AG20443 (cell line): ENCODE measurements at regions not wholly inside any gene's neighbourhood (a gene's known extent, or its start where the extent isn't known, plus 50 kb on each side); places are given as distances from the start of the nearest gene placed in this dataset.
"Not testable (repeated sequence)": the region's sequence is repeated elsewhere in the genome, so short reads cannot be mapped to it uniquely, and the experiment has no call there.

ENCODE experiments used
- DNase-seq: peaks from one replicate; pipeline ENCODE4 v3.0.0; 2012; ENCODE audit warnings: low spot score, mixed read lengths

- DNase-seq: peak; percentile 13
Observed at GRCh38 chr6:144534180-144534579, 249.0 kb downstream of the UTRN start.

- DNase-seq: no peak
Observed at GRCh38 chr6:144535630-144536029, 250.5 kb downstream of the UTRN start.

GRCh38 chr6:144536079-144536478 lies 250.9 kb downstream of the UTRN start:
- no peak for DNase-seq

- DNase-seq: peak; percentile 67
Observed at GRCh38 chr6:144543006-144543871, 258.1 kb downstream of the UTRN start.

GRCh38 chr6:144544266-144544830 lies 259.2 kb downstream of the UTRN start:
- no peak for DNase-seq

- DNase-seq: no peak
Observed at GRCh38 chr6:144546807-144547206, 261.7 kb downstream of the UTRN start.

- no peak for DNase-seq
Observed at GRCh38 chr6:144547409-144547808, 262.3 kb downstream of the UTRN start.

GRCh38 chr6:144548536-144548935 lies 263.4 kb downstream of the UTRN start:
- DNase-seq: no peak

- no peak for DNase-seq
Observed at GRCh38 chr6:144549837-144550747, 265.0 kb downstream of the UTRN start.

GRCh38 chr6:144551339-144551738 lies 266.2 kb downstream of the UTRN start:
- DNase-seq: no peak

- DNase-seq: no peak
Observed at GRCh38 chr6:144555066-144555465, 269.9 kb downstream of the UTRN start.

- peak; percentile 13 for DNase-seq
Observed at GRCh38 chr6:144559865-144560593, 274.9 kb downstream of the UTRN start.

- no peak for DNase-seq
Observed at GRCh38 chr6:144561455-144562043, 276.4 kb downstream of the UTRN start.

- DNase-seq: no peak
Observed at GRCh38 chr6:144564202-144564601, 279.1 kb downstream of the UTRN start.

- DNase-seq: no peak
Observed at GRCh38 chr6:144566868-144567615, 281.9 kb downstream of the UTRN start.

GRCh38 chr6:144568241-144568640 lies 283.1 kb downstream of the UTRN start:
- no peak for DNase-seq

- DNase-seq: not testable (repeated sequence)
Observed at GRCh38 chr6:144572541-144572940, 287.4 kb downstream of the UTRN start.

GRCh38 chr6:144574796-144575195 lies 289.7 kb downstream of the UTRN start:
- DNase-seq: no peak

GRCh38 chr6:144575327-144575726 lies 290.2 kb downstream of the UTRN start:
- DNase-seq: no peak

- DNase-seq: no peak
Observed at GRCh38 chr6:144576871-144577270, 291.7 kb downstream of the UTRN start.
